HG02970 (cell line): ENCODE measurements at regions not wholly inside any gene's neighbourhood (a gene's known extent, or its start where the extent isn't known, plus 50 kb on each side); places are given as distances from the start of the nearest gene placed in this dataset.

Source experiments
- ATAC-seq: cut with Tn5 transposase; IDR thresholded peaks from one replicate; pipeline ENCODE4 v1.9.1; 2021; ENCODE audit warnings: mild to moderate bottlenecking, moderate library complexity, moderate number of reproducible peaks; ENCODE audit not compliant: unreplicated experiment, low FRiP score

GRCh38 chr6:14360565-14360964 lies 243.0 kb downstream of the CD83 start:
- no peak for ATAC-seq

DNA sequence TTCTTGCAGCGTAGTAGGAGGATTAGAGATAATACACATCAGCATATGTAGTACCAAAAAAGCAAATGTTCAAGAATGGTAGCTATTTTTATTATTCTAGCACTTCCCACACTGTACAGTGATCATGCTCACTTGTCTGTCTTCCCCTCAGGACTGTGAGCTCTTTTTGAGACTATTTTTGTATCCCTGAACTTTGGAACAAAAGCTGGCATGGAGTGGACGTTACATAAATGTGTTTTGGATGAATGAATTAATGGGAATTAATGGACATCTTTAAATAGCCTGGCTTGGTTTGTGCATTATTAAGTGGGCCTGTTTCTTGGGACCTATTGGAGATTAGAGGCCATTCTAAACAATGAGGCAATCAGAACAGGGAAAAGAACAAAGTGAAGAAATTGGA lies 243.7 kb downstream of the CD83 start:
- ATAC-seq, result no peak

- ATAC-seq, result no peak
Measured at GRCh38 chr6:14361956-14362587, 244.5 kb downstream of the CD83 start.

- no peak for ATAC-seq
Measured at GRCh38 chr6:14364370-14364769, 246.8 kb downstream of the CD83 start.

DNA sequence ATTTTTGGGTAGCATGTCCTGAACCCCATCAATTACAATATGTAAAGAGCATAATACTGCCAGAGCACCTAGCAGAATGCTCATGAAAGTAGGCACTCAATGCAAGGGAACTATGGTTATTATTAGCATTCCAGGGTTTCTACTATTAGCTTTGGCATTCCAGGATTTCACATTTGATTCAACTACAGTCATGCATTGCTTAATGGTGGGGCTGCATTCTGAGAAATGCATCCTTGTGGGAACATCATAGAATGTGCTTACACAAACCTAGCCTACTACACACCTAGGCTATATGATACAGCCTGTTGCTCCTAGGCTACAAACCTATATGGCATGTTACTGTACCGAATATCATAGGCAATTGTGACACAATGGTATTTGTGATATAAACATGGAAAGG lies 247.8 kb downstream of the CD83 start:
- ATAC-seq, result no peak

DNA sequence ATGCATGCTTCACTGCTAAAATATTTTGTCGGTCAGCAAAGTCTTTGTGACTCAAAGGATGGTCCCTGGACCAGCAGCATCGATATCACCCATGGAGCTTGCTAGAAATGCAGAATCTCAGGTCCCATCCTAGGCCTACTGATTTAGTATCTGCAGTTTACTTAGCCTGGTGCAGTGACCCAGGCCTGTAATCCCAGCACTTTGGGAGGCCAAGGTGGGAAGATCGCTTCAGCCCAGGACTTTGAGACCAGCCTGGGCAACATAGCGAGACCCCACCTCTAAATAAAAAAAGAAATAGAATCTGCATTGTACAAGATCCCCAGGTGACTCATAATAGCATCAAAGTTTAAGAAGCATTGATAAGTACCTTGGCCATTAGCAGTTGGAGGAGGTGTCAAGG lies 248.7 kb downstream of the CD83 start:
- ATAC-seq, result no peak

DNA sequence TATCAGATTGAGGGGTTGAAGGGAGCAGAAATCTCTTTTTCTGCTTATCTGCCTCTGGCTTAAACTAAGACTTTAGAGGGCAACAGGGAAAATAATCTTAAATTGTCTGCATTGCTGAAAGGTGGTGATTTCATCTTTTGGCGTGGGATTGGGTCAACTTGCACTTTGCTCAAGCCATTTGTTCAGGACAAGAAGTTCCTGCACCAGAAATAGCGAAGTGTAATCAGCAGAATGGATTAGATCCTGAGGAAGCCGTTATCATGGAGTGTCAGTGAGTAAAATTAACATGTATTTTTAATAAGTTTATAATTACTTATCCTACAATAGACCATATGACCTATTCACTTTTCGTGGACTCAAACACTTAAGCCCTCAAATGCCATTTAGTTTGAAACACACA lies 249.3 kb downstream of the CD83 start:
- ATAC-seq, result no peak

GRCh38 chr6:14367296-14367695 lies 249.7 kb downstream of the CD83 start:
- no peak for ATAC-seq

GRCh38 chr6:14369717-14370116 lies 252.1 kb downstream of the CD83 start:
- no peak for ATAC-seq

DNA sequence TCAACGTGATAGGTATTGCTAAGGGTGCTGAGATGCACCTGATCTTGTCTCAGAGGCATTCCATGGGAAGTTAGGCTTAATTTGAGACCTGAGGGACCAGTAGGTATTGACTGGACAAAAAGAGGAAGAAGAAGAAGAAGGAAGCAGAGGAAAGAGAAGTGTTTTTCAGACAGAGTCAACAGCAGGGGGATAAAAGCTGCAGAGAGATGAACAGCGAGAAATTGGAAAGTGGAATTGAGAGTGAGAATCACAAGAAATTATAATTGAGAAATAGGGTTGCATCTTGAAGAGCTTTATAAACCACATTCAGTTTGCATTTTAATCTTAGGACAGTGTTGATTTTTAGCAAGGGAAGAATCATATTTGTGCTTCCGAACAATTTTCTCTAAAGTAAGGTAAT lies 254.0 kb downstream of the CD83 start:
- ATAC-seq, result no peak

GRCh38 chr6:14372734-14373489 lies 255.3 kb downstream of the CD83 start:
- ATAC-seq, result no peak

DNA sequence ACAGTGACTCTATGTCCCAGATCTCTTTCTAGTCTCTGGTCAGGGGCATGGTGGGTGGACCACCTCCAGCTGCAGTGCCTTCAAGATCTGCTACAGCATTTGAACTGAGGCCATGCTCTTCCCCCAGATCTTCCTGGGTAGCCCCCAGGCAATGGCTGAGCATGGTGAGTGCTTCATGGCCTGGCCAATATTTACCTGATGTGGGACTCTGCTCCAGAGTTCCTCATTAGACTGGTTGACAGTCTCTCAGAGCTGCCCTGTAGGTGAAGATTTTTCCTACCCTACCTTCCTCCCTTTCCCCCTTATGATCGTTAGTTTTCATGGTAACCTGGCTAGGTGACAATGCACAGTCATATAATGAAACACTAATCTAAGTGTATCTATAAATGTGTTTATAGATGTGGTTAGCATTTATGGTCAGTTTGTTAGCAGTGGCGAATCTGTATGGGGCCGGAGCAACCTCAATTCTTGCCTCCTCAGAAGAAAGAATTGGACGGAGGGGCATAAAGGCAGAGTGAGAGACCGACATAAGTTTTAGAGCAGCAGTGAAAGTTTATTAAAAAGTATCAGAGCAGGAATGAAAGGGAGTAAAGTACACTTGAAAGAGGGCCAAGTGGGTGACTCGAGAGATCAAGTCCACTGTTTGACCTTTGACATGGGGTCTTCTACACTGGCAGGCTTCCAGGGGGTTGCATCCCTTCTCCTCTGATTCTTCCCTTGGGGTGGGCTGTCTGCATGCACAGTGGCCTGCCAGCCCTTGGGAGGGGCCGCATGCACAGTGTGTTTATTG lies 256.3 kb downstream of the CD83 start:
- no peak for ATAC-seq

DNA sequence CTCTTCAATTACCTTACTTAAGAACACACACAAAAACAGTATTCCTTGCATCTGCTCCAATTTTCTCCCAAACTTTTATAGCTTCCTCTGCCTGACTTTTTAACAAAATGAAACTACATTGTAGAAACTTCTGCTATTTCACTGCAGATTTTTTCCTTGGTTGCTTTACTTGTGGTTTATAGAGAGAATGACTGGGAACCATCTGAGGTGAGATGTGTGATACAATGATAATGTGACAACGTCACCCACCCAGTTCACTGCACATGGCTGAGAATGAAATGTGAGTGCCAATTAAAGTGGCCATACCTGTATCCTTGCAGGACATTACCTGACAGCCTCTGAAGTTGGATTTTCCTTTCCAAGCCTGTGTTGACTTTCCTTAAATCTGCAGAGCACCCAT lies 258.4 kb downstream of the CD83 start:
- no peak for ATAC-seq

DNA sequence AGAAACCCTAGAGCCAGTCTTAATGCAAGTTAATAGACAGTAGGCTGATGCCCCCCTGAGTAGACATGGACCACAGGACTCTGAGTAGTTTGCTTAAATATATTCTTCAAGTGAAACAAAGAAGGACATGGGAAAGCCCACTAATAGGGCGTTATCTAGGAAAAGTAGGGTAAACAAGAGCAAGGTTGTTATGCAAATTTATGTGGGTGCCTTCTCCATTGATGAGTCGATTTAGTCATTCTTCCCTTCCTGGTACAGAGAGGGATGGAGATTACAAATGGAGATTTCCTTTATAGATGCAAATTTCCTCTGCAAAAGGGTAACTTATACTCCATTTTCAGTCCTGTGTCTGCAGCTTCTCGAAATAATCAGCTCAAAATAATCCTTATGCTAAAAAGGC lies 262.0 kb downstream of the CD83 start:
- ATAC-seq, result no peak

GRCh38 chr6:14380086-14380820 lies 262.7 kb downstream of the CD83 start:
- ATAC-seq, result no peak

GRCh38 chr6:14380901-14381828 lies 263.6 kb downstream of the CD83 start:
- ATAC-seq, result no peak

GRCh38 chr6:14381829-14382677 lies 264.5 kb downstream of the CD83 start:
- no peak for ATAC-seq

DNA sequence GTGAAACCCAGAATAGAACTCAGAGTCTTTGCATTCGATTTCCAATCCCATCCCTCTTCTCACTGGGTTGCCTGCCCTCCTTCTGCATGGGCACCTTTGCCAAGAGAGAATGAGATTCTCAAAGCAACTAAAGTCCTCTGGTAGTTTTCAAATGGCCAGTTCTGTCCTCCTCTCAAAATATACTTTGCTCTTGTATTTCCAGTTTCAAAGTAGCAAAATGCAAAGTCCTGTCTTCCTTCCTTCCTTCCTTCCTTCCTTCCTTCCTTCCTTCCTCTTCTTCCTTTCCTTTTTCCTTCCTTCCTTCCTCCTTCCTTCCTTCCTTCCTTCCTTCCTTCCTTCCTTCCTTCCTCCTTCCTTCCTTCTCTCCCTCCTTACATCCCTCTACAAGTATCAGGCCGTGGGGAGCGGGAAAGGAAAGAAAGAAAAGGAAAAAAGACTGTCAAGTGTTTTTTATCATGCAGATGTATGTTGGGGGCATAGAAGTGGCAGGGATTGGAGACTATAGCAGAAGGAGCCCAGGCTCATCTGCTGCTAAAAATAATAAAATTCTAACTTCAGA lies 265.2 kb downstream of the CD83 start:
- no peak for ATAC-seq
